Vagina (tissue), 2 donors: ENCODE measurements at regions not wholly inside any gene's neighbourhood (a gene's known extent, or its start where the extent isn't known, plus 50 kb on each side); places are given as distances from the start of the nearest gene placed in this dataset.

Experiments used
- DNase-seq, 2 donors: peaks; one replicate each; pipeline ENCODE4 v3.0.0-alpha.2; 2017; ENCODE audit errors: extremely low spot score in 2 of 2
- H3K27ac ChIP-seq: fragments of 200-600 bp; sonication (generic); one replicate; pipeline ENCODE4 v1.5.1; 2019
- H3K27me3 ChIP-seq: fragments of 200-600 bp; sonication (generic); one replicate; pipeline ENCODE4 v1.5.1; 2019
- H3K36me3 ChIP-seq, 2 donors: fragments of 200-600 bp; sonication (generic); one replicate each; pipeline ENCODE4 v1.5.1; 2017 to 2019
- H3K4me1 ChIP-seq: fragments of 200-600 bp; sonication (generic); one replicate; pipeline ENCODE4 v1.5.1; 2019
- H3K4me3 ChIP-seq, 2 donors: fragments of 200-600 bp; sonication (generic); 1 replicate in 1 of 2; 2 replicates in 1 of 2; pipeline ENCODE4 v1.5.1; 2016 to 2019
- H3K9me3 ChIP-seq: fragments of 200-600 bp; sonication (generic); one replicate; pipeline ENCODE4 v1.5.1; 2019
- POLR2A ChIP-seq, 2 donors: fragments of 450-650 bp; IDR thresholded peaks; one replicate each; pipeline ENCODE4 v1.6.1; 2017; ENCODE audit warnings: antibody characterized with exemption in 2 of 2, mild to moderate bottlenecking in 2 of 2, moderate library complexity in 2 of 2
- POLR2AphosphoS5 ChIP-seq, 2 donors: sonication (generic); formaldehyde crosslinking; IDR thresholded peaks; one replicate each; pipeline ENCODE4 v1.9.0; 2017; ENCODE audit warnings: antibody characterized with exemption in 2 of 2, mild to moderate bottlenecking in 2 of 2, low read depth in 1 of 2; ENCODE audit not compliant: insufficient read depth in 1 of 2
- intact Hi-C: fragments of 100-400 bp; cut with DNase I; formaldehyde crosslinking; loops from one replicate; pipeline ENCODE4 v1.15.1; 2023
- TF ChIP-seq, protein P1 (sequence below), 3 experiments: fragments of 450-650 bp in 2 of 3; fragments of 200-600 bp in 1 of 3; sonication (generic) in 1 of 3; IDR thresholded peaks; one replicate each; pipeline ENCODE4 v1.5.1; 2017 to 2019; ENCODE audit warnings: antibody characterized with exemption in 3 of 3, mild to moderate bottlenecking in 2 of 3, moderate library complexity in 2 of 3

DNA sequence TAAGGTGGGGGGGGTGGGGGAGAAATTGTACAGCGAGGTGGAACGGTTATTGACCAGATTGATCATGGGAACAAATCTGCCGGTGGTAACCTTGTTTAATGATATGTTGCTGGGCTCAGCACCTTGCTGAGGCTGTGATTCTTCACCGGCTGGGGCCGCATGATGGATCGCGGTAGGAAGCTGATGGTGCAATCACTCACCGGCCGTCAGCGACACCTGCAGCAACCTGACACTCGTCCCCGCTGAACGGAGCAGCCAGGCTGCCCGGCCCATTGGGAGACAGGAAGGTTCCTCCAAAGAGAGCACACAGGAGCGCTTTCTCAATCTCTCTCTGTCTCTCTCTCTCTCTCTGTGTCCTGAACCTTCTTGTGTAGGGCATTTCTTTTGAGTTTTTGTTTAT lies 128.5 kb upstream of the RRP15 start:
- Histone ChIP-seq H3K36me3 (no peaks in the 10 kb centered on the region), H3K4me3 (no peak overlapping the region), H3K27me3 (no peaks in the 10 kb centered on the region), H3K4me1 (no peaks in the 10 kb centered on the region), H3K27ac (no peak overlapping the region), H3K9me3 (no peaks in the 10 kb centered on the region)
- TF ChIP-seq, protein P1, sequence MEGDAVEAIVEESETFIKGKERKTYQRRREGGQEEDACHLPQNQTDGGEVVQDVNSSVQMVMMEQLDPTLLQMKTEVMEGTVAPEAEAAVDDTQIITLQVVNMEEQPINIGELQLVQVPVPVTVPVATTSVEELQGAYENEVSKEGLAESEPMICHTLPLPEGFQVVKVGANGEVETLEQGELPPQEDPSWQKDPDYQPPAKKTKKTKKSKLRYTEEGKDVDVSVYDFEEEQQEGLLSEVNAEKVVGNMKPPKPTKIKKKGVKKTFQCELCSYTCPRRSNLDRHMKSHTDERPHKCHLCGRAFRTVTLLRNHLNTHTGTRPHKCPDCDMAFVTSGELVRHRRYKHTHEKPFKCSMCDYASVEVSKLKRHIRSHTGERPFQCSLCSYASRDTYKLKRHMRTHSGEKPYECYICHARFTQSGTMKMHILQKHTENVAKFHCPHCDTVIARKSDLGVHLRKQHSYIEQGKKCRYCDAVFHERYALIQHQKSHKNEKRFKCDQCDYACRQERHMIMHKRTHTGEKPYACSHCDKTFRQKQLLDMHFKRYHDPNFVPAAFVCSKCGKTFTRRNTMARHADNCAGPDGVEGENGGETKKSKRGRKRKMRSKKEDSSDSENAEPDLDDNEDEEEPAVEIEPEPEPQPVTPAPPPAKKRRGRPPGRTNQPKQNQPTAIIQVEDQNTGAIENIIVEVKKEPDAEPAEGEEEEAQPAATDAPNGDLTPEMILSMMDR (IDR thresholded peaks at IDR 0.05): no peak
- no peak for TF ChIP-seq POLR2AphosphoS5 (IDR thresholded peaks at IDR 0.05; ENCODE audit: insufficient read depth in 1 of 2, low read depth in 1 of 2)
- TF ChIP-seq POLR2A (IDR thresholded peaks at IDR 0.05): no peak
- intact Hi-C loops: no loop called here
- no peak for DNase-seq

DNA sequence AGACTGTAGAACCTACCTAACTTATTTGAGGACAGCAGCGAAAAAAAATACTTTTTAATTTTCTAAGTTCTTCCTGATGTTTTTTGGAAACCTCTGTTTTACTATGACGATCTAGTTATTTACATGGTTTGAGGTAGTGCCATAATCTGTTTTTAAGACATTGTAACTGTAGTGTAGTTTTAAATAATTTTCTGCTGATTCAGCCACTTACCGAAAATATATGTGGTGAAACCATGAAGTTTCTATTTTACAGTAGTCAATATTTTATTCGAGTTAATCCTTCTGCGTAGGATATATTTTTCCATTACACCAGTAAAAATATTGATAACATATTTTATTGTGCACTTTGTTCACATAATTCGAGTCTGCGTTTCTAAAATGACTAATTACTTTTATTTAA lies 121.7 kb upstream of the RRP15 start:
- TF ChIP-seq, protein P1 (IDR thresholded peaks at IDR 0.05): no peak
- TF ChIP-seq POLR2A (IDR thresholded peaks at IDR 0.05) (no peak), POLR2AphosphoS5 (IDR thresholded peaks at IDR 0.05; ENCODE audit: insufficient read depth in 1 of 2, low read depth in 1 of 2) (no peak)
- Histone ChIP-seq H3K36me3 (no peaks in the 10 kb centered on the region), H3K27me3 (no peaks in the 10 kb centered on the region), H3K27ac (no peak overlapping the region), H3K4me3 (no peak overlapping the region), H3K4me1 (peaks cover 25% of the 10 kb centered on the region), H3K9me3 (no peaks in the 10 kb centered on the region)
- no peak for DNase-seq
- intact Hi-C loops: no loop called here

DNA sequence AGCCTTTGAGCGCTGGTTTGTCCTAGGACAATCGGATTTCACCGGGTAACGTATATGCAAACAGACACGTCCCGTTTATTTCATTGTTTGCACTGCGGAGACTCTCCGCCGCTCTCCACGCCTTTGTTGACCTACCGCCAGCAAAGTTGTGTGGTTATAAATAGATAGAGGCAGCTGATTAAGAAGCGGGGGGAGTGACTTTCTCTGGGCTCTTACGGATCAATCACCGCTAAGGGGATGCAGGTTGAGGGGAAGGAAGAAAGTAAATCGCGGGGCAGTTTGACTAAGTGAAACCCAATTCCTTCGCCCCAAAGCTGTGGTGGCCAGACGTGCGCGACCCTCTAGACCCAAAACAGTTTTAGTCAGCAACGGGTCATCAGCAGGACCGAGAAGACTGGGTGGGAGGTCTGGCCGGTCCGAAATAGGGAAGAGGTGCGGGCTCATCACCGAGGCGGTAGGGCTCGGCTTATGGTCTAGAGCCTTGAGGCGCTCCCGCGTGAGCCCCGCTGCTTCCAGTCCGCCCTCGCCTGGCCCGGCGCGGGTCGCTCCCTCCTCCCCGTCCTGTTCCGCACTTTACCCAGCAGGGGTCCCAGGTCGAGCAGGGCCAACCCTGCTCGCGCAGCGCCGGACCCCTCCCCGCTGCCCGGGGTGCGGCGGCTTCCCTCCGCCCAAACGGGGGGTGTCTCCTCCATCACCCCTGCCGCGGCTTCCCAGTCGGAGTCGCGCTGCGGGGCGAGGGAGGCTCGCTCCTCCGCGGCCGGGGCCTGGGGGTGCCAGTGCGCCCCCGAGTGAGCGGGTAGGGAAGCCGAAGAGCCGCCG lies 120.8 kb upstream of the RRP15 start:
- TF ChIP-seq, protein P1 (IDR thresholded peaks at IDR 0.05): no peak
- TF ChIP-seq POLR2A (IDR thresholded peaks at IDR 0.05) (no peak), POLR2AphosphoS5 (IDR thresholded peaks at IDR 0.05; ENCODE audit: insufficient read depth in 1 of 2, low read depth in 1 of 2) (no peak)
- H3K27ac ChIP-seq: no peak overlapping the region
- no peaks in the 10 kb centered on the region for H3K9me3 ChIP-seq
- H3K4me1 ChIP-seq: peaks cover 25% of the 10 kb centered on the region
- no peak for DNase-seq
- no peaks in the 10 kb centered on the region for H3K27me3 ChIP-seq
- intact Hi-C loops: no loop called here
- no peaks in the 10 kb centered on the region for H3K36me3 ChIP-seq
- peak overlapping the region; percentile 39 to 76 for H3K4me3 ChIP-seq

DNA sequence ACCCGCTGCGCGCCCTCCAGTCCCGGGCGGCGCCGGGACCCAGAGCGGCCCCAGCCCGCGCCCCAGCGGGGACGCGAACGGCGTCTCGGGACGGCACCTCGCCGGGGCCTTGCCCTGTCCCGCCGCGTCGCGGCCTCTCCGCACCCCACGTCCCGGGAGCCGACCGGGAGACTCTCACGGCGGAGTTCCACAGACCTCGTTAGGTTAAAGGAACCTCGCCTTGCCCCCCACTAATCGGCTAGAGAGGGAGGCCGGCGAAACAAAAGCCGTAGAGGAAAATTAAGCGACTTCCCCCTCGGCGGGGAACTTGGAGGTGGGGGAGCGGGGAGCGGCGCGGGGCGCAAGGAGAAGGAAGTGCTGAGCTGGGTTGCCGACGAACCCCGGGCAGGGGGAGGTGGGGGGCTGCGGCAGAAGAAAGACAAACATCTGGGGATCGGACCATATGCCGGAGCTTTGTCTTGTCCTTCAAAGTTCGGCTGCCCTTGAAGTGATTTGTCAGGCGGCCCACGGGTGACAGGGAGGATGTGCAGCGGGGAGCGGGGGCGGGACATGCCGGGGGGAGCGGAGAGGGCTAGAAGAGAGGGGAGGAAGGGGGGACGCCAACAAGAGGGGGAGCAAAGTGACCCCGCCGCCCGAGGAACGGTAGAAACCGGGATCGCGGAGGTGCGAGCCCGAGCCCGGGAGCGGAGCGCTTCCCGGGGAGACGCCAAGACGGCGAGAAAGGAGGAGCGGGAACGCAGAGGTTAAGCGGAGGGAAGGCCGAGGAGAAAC lies 120.0 kb upstream of the RRP15 start:
- H3K36me3 ChIP-seq: no peaks in the 10 kb centered on the region
- H3K9me3 ChIP-seq: no peaks in the 10 kb centered on the region

More for the DNA sequence above, 120.0 kb upstream of the RRP15 start:
- no peak overlapping the region for H3K27ac ChIP-seq
- TF ChIP-seq POLR2A (IDR thresholded peaks at IDR 0.05) (no peak), POLR2AphosphoS5 (IDR thresholded peaks at IDR 0.05; ENCODE audit: insufficient read depth in 1 of 2, low read depth in 1 of 2) (no peak)
- TF ChIP-seq, protein P1 (IDR thresholded peaks at IDR 0.05): no peak
- intact Hi-C loops: no loop called here
- no peaks in the 10 kb centered on the region for H3K27me3 ChIP-seq
- H3K4me3 ChIP-seq: peak overlapping the region; percentile 39 to 76
- no peak for DNase-seq
- peaks cover 25% of the 10 kb centered on the region for H3K4me1 ChIP-seq
